ENCODE measurements at regions not wholly inside any gene's neighbourhood (a gene's known extent, or its start where the extent isn't known, plus 50 kb on each side); places are given as distances from the start of the nearest gene placed in this dataset.

GRCh38 chr21:32884062-32884461, 112.5 kb upstream of the PAXBP1 start:
- CTCF ChIA-PET = interaction anchor here (1.0 to 1.6 kb wide), 6 partner anchors 10 to 313 kb away, joined by 3 to 7 read pairs (median 5); no protein-coding TSS in a partner anchor
- H3K4me1 Mint-ChIP-seq = no peaks in the 10 kb centered on the region
- H3K27ac Mint-ChIP-seq = no peak overlapping the region
- POLR2A ChIA-PET = no interaction called here
- H3K36me3 Mint-ChIP-seq = no peaks in the 10 kb centered on the region
- TF ChIP-seq E2F4 (CRISPR knock-in tag; IDR thresholded peaks at IDR 0.05; ENCODE audit: borderline replicate concordance, low read depth) (no peak), JAZF1 (CRISPR knock-in tag; IDR thresholded peaks at IDR 0.05) (no peak), PREB (CRISPR knock-in tag; IDR thresholded peaks at IDR 0.05; ENCODE audit: borderline replicate concordance) (no peak), ZNF416 (CRISPR knock-in tag; IDR thresholded peaks at IDR 0.05) (no peak), TP53 (CRISPR knock-in tag; IDR thresholded peaks at IDR 0.05) (no peak), MYBL2 (CRISPR knock-in tag; IDR thresholded peaks at IDR 0.05) (no peak), RORB (CRISPR knock-in tag; IDR thresholded peaks at IDR 0.05) (no peak)
- no peaks in the 10 kb centered on the region for H3K9me3 Mint-ChIP-seq
- no peak overlapping the region for H3K4me3 Mint-ChIP-seq
- no peaks in the 10 kb centered on the region; the same call in 1 of the 2 replicates for H3K27me3 Mint-ChIP-seq (ENCODE audit: low read depth)
- peak; percentile 89 for ATAC-seq
- peak; percentile 57 for DNase-seq (ENCODE audit: low spot score)

- ChIA-PET CTCF (no interaction called here), POLR2A (no interaction called here)
- Mint-ChIP-seq H3K9me3 (no peaks in the 10 kb centered on the region), H3K4me3 (no peak overlapping the region), H3K36me3 (no peaks in the 10 kb centered on the region), H3K4me1 (no peaks in the 10 kb centered on the region), H3K27ac (no peak overlapping the region), H3K27me3 (ENCODE audit: low read depth) (no peaks in the 10 kb centered on the region; the same call in 1 of the 2 replicates)
- DNase-seq (ENCODE audit: low spot score) (no peak), ATAC-seq (no peak)
- TF ChIP-seq STAT6 (CRISPR knock-in tag; conservative IDR thresholded peaks at IDR 0.05; ENCODE audit: low read depth) = no peak
- TF ChIP-seq SOX15 (CRISPR knock-in tag; IDR thresholded peaks at IDR 0.05) = no peak
- no peak for TF ChIP-seq ZNF532 (CRISPR knock-in tag; IDR thresholded peaks at IDR 0.05; ENCODE audit: borderline replicate concordance)
- TF ChIP-seq ZNF425 (CRISPR knock-in tag; conservative IDR thresholded peaks at IDR 0.05) = no peak
- TF ChIP-seq FOXP1 (CRISPR knock-in tag; IDR thresholded peaks at IDR 0.05; ENCODE audit: borderline replicate concordance) = no peak
- no peak for TF ChIP-seq ZSCAN18 (CRISPR knock-in tag; IDR thresholded peaks at IDR 0.05)
- no peak for TF ChIP-seq TEAD4 (CRISPR knock-in tag; IDR thresholded peaks at IDR 0.05)
- TF ChIP-seq ZBTB43 (CRISPR knock-in tag; IDR thresholded peaks at IDR 0.05) = no peak
- TF ChIP-seq ZNF317 (CRISPR knock-in tag; IDR thresholded peaks at IDR 0.05; ENCODE audit: borderline replicate concordance, low read depth) = no peak
- TF ChIP-seq ERG (CRISPR knock-in tag; IDR thresholded peaks at IDR 0.05) = no peak
- no peak for TF ChIP-seq EMX1 (CRISPR knock-in tag; IDR thresholded peaks at IDR 0.05)
- no peak for TF ChIP-seq ELF4 (CRISPR knock-in tag; IDR thresholded peaks at IDR 0.05; ENCODE audit: low read depth)
Observed at GRCh38 chr21:32886339-32886738, 114.8 kb upstream of the PAXBP1 start.
